Body of pancreas (tissue), 4 donors: ENCODE measurements at regions not wholly inside any gene's neighbourhood (a gene's known extent, or its start where the extent isn't known, plus 50 kb on each side); places are given as distances from the start of the nearest gene placed in this dataset.

Experiments used
- ATAC-seq: fragments of 150-250 bp; one replicate; pipeline ENCODE4 v1.9.1; 2016
- DNase-seq, 4 donors: peaks; one replicate each; pipeline ENCODE4 v3.0.0-alpha.2; 2019
- H3K27ac ChIP-seq, 4 donors: fragments of 200-600 bp; sonication (generic); 1 replicate in 3 of 4; 2 replicates in 1 of 4; pipeline versions ENCODE4 v1.5.1 to v1.6.1; 2016 to 2019; ENCODE audit warnings: mild to moderate bottlenecking in 1 of 4, mixed read lengths in 1 of 4, moderate library complexity in 1 of 4
- H3K27me3 ChIP-seq, 2 donors: fragments of 200-600 bp; sonication (generic); one replicate each; pipeline ENCODE4 v1.6.0; 2016; ENCODE audit warnings: mild to moderate bottlenecking in 1 of 2
- H3K36me3 ChIP-seq, 2 donors: fragments of 200-600 bp; sonication (generic); replicated peaks in 1 of 2; 2 replicates each; pipeline ENCODE4 v1.5.1; 2016; ENCODE audit warnings: low read depth in 2 of 2; ENCODE audit not compliant: insufficient read depth in 1 of 2
- H3K4me1 ChIP-seq: fragments of 200-600 bp; sonication (generic); one replicate; pipeline ENCODE4 v1.6.0; 2016
- H3K4me3 ChIP-seq, 2 donors: fragments of 200-600 bp; sonication (generic); 1 replicate in 1 of 2; 2 replicates in 1 of 2; pipeline ENCODE4 v1.5.1; 2016 to 2019
- H3K9me3 ChIP-seq, 3 donors: fragments of 200-600 bp; sonication (generic); 1 replicate in 2 of 3; 2 replicates in 1 of 3; pipeline ENCODE4 v1.5.1; 2016
- POLR2A ChIP-seq, 3 donors: fragments of 450-650 bp; IDR thresholded peaks; one replicate each; pipeline ENCODE4 v1.6.1; 2016; ENCODE audit warnings: antibody characterized with exemption in 3 of 3, mild to moderate bottlenecking in 2 of 3
- WGBS, 2 donors: methylation state at CpG; one replicate each; pipeline ENCODE4 v1.1.5; 2017; 5-methylcytosine and 5-hydroxymethylcytosine counted together
- intact Hi-C: fragments of 100-400 bp; cut with DNase I; formaldehyde crosslinking; loops from one replicate; pipeline ENCODE4 v1.15.1; 2023
- TF ChIP-seq, protein P1 (sequence below), 7 experiments: fragments of 450-650 bp in 4 of 7; fragments of 200-600 bp in 3 of 7; sonication (generic) in 3 of 7; IDR thresholded peaks; one replicate each; pipeline ENCODE4 v1.5.1; 2016 to 2019; ENCODE audit warnings: antibody characterized with exemption in 7 of 7

DNA sequence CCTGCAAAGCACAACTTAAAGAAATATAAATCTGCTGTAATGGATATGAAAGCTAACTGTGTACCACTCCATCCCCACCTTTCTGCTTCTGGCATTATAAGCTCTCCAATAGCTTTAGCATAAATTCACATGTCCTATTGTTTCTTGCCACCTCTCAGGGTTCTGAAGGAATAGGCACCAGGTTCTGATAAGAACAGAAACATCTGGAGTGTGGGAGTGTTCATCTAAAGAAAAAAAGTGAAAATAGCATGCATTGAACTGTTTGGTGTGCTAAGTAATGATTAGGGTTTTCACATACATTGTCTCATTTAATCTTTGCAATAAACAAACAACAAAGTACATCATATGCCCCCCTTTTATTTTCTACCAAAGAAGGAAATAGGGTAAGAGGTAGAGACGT lies 72.3 kb downstream of the FAM76B start:
- no peaks in the 10 kb centered on the region for H3K4me1 ChIP-seq
- H3K27me3 ChIP-seq, result no peaks in the 10 kb centered on the region
- H3K36me3 ChIP-seq, result no peaks in the 10 kb centered on the region
- H3K4me3 ChIP-seq, result no peak overlapping the region
- intact Hi-C loops, result no loop called here
- H3K9me3 ChIP-seq, result no peaks in the 10 kb centered on the region
- no peak for ATAC-seq
- DNase-seq, result no peak
- 82 to 87% methylated on average over 1 of the region's 1 CpG for WGBS, 2 donors
- H3K27ac ChIP-seq, result no peak overlapping the region
- TF ChIP-seq POLR2A (IDR thresholded peaks at IDR 0.05), result no peak
- TF ChIP-seq, protein P1, sequence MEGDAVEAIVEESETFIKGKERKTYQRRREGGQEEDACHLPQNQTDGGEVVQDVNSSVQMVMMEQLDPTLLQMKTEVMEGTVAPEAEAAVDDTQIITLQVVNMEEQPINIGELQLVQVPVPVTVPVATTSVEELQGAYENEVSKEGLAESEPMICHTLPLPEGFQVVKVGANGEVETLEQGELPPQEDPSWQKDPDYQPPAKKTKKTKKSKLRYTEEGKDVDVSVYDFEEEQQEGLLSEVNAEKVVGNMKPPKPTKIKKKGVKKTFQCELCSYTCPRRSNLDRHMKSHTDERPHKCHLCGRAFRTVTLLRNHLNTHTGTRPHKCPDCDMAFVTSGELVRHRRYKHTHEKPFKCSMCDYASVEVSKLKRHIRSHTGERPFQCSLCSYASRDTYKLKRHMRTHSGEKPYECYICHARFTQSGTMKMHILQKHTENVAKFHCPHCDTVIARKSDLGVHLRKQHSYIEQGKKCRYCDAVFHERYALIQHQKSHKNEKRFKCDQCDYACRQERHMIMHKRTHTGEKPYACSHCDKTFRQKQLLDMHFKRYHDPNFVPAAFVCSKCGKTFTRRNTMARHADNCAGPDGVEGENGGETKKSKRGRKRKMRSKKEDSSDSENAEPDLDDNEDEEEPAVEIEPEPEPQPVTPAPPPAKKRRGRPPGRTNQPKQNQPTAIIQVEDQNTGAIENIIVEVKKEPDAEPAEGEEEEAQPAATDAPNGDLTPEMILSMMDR (IDR thresholded peaks at IDR 0.05), result no peak

DNA sequence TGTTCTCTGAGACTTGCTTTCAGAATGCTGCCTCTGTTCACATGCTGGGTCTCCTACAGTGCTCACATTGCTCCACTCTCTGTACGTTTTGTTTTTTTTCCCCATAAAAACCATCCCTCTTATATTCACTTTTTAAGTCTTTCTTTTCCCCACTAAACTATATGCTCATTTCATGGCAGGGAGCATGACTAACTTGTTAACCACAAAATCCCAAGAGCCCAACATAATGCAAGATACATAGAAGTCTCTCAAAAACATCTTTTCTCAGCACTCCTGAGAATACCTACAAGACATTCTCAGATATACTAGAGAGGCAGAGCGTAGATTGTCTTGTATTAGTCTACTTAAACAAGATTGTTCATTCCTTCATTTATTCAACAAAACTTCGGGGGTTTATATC lies 73.3 kb downstream of the FAM76B start:
- ATAC-seq, result no peak
- Histone ChIP-seq H3K4me3 (no peak overlapping the region), H3K27ac (no peak overlapping the region), H3K9me3 (no peaks in the 10 kb centered on the region), H3K27me3 (no peaks in the 10 kb centered on the region), H3K36me3 (no peaks in the 10 kb centered on the region), H3K4me1 (no peaks in the 10 kb centered on the region)
- TF ChIP-seq POLR2A (IDR thresholded peaks at IDR 0.05), result no peak
- TF ChIP-seq, protein P1 (IDR thresholded peaks at IDR 0.05), result no peak
- WGBS, 2 donors, result 59% methylated on average over 3 of the region's 3 CpGs
- no peak for DNase-seq
- intact Hi-C loops, result no loop called here

DNA sequence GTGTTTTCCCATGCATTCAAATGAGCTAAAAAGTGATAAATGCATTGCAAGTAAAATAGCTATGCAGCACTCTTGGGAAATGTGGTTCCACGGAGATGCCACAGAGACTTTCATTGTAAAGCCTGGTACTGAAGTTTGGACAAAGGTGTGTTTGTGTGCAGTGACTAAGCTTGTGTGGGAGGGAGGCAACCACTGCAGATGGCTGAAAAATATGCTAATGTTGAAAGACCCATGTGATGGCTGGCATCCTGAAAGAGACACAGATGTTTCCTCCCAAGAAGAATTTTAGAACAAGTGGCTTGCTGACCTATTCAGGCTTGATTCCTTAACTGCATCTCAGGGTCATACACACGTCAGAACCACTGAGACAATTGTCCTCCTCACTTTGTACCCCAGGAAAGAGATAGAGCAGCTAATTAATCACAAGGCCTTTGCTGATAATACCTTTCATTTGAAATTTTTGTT lies 73.8 kb downstream of the FAM76B start:
- Histone ChIP-seq H3K27ac (no peak overlapping the region), H3K9me3 (no peaks in the 10 kb centered on the region), H3K4me1 (no peaks in the 10 kb centered on the region), H3K4me3 (no peak overlapping the region), H3K36me3 (no peaks in the 10 kb centered on the region), H3K27me3 (no peaks in the 10 kb centered on the region)
- DNase-seq (no peak), ATAC-seq (peak; percentile 50)
- intact Hi-C loops, result no loop called here
- 17% methylated on average over 2 of the region's 2 CpGs for WGBS, 2 donors
- TF ChIP-seq POLR2A (IDR thresholded peaks at IDR 0.05), result no peak
- TF ChIP-seq, protein P1 (IDR thresholded peaks at IDR 0.05), result no peak

DNA sequence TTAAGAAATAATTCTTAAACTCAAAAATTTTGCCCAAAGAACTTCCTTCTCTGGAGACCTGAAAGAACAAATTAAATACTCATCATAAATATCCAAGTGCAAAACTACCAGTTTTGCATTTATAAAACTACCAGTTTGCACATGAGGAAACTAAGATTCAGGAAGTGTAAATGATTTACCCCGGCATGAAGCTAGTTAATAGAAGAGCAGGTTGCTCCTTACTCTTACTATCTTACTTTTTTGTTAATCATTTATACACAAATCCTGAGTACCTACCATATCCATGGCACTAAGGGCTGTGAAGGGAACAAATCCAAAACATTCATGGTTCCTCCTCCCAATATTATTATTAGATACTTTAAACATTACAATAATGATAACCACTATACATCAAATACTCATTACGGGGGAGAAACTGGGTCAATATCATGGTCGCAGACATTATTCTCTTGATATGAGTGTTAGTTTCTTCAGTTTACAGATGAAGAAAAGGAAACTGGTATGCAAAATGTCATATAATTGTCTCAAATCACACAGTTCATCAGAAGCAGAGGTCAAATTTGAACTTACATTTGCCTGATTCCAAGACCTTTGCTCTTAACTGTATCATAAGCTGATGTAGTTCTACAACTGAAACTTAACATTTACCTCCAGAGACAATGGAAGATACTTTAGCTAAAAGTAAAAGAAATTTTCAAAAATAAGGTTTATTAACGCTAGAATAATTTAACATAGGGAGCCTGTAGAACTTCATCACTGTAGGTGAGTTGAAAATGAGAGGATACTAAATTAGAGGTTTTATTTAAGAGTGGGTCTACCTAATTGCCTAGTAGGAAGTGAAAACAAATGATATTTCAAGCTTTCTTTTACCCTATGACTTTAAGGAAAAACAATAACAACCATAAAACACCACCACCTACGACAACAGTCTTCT lies 74.5 kb downstream of the FAM76B start:
- H3K36me3 ChIP-seq, result no peaks in the 10 kb centered on the region
- no peaks in the 10 kb centered on the region for H3K4me1 ChIP-seq
- no peak overlapping the region for H3K4me3 ChIP-seq
- ATAC-seq, result no peak
- peak overlapping the region in 1 of 4 donors; percentile 25 for H3K27ac ChIP-seq
- TF ChIP-seq, protein P1 (IDR thresholded peaks at IDR 0.05), result no peak
- TF ChIP-seq POLR2A (IDR thresholded peaks at IDR 0.05), result no peak
- intact Hi-C loops, result no loop called here
- 42% methylated on average over 5 of the region's 5 CpGs for WGBS, 2 donors
- H3K27me3 ChIP-seq, result no peaks in the 10 kb centered on the region
- DNase-seq, result no peak
- no peaks in the 10 kb centered on the region for H3K9me3 ChIP-seq

DNA sequence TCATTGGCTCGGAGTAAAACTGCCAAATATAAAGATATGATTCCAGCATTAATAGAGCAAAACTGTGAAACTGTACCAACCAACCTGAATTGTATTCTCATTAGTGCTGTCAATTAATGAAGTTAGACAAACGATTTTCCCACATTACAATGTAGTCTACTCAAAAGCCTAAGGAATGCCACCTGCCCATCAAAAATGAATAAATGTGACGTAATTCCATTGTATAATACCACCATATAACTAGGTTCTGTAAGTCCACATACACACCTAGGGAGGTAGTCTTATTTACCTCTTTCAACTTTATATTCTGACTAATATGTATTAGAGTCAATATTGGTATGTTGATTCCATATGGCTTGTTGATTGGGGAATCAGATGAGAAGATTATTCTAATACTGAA lies 76.2 kb downstream of the FAM76B start:
- DNase-seq, result no peak
- Histone ChIP-seq H3K27me3 (no peaks in the 10 kb centered on the region), H3K36me3 (no peaks in the 10 kb centered on the region), H3K27ac (no peak overlapping the region), H3K4me3 (no peak overlapping the region), H3K9me3 (no peaks in the 10 kb centered on the region), H3K4me1 (no peaks in the 10 kb centered on the region)
- intact Hi-C loops, result no loop called here
- TF ChIP-seq POLR2A (IDR thresholded peaks at IDR 0.05), result no peak
- TF ChIP-seq, protein P1 (IDR thresholded peaks at IDR 0.05), result no peak
- WGBS, 2 donors, result 70 to 78% methylated on average over 3 of the region's 3 CpGs
- ATAC-seq, result no peak
